Activated CD8-positive, alpha-beta T cell treated with anti-CD3 and anti-CD28 coated beads, Interleukin-2, amount 10 ng/mL, durations not matched to agents 7 days and 5 days (primary cell): ENCODE measurements at regions not wholly inside any gene's neighbourhood (a gene's known extent, or its start where the extent isn't known, plus 50 kb on each side); places are given as distances from the start of the nearest gene placed in this dataset.
"Not testable (repeated sequence)": the region's sequence is repeated elsewhere in the genome, so short reads cannot be mapped to it uniquely, and the experiment has no call there.

Experiments used
- ATAC-seq: fragments of 150-1000 bp; cut with Tn5 transposase; one replicate; pipeline ENCODE4 v1.10.0; 2021; ENCODE audit warnings: moderate library complexity
- CTCF ChIA-PET: fragments of 350-600 bp; sonication (Branson Sonifier 250); formaldehyde crosslinking; loops from one replicate; lab custom pipeline; 2021; ENCODE audit warnings: antibody characterized with exemption; lab: Charles Lee
- POLR2A ChIA-PET: fragments of 350-600 bp; sonication (Branson Sonifier 250); formaldehyde crosslinking; loops from one replicate; lab custom pipeline; 2021; ENCODE audit warnings: antibody characterized with exemption; lab: Charles Lee
- DNase-seq: peaks from one replicate; pipeline ENCODE4 v3.0.0-alpha.2; 2020
- H3K27ac Mint-ChIP-seq: one replicate; pipeline ENCODE4 v1.8.0; 2021; ENCODE audit warnings: mild to moderate bottlenecking, mixed read lengths
- H3K27me3 Mint-ChIP-seq: one replicate; pipeline ENCODE4 v1.8.0; 2021; ENCODE audit warnings: low read depth, mixed read lengths
- H3K36me3 Mint-ChIP-seq: one replicate; pipeline ENCODE4 v1.8.0; 2021; ENCODE audit warnings: low read depth, mixed read lengths
- H3K4me1 Mint-ChIP-seq: one replicate; pipeline ENCODE4 v1.8.0; 2021; ENCODE audit warnings: low read depth, mixed read lengths
- H3K4me3 Mint-ChIP-seq: one replicate; pipeline ENCODE4 v1.8.0; 2021; ENCODE audit warnings: mild to moderate bottlenecking, mixed read lengths
- H3K9me3 Mint-ChIP-seq: one replicate; pipeline ENCODE4 v1.8.0; 2022; ENCODE audit warnings: mixed read lengths; ENCODE audit not compliant: insufficient read depth

GRCh38 chr4:119962631-119963030 is 104.0 kb downstream of the MAD2L1 start:
- CTCF ChIA-PET = no interaction called here
- Mint-ChIP-seq H3K9me3 (no peaks in the 10 kb centered on the region), H3K27ac (no peak overlapping the region), H3K27me3 (no peaks in the 10 kb centered on the region), H3K36me3 (no peaks in the 10 kb centered on the region), H3K4me3 (no peak overlapping the region), H3K4me1 (no peaks in the 10 kb centered on the region)
- ATAC-seq (no peak), DNase-seq (no peak)
- POLR2A ChIA-PET = interaction anchor here (0.6 kb wide), 1 partner anchor 1586 kb away, joined by 4 read pairs; no protein-coding TSS in a partner anchor

- Mint-ChIP-seq H3K4me3 (no peak overlapping the region), H3K27ac (no peak overlapping the region), H3K4me1 (no peaks in the 10 kb centered on the region), H3K36me3 (no peaks in the 10 kb centered on the region), H3K27me3 (no peaks in the 10 kb centered on the region), H3K9me3 (no peaks in the 10 kb centered on the region)
- ATAC-seq (no peak), DNase-seq (no peak)
- ChIA-PET CTCF (no interaction called here), POLR2A (no interaction called here)
These were observed 107.7 kb downstream of the MAD2L1 start for GRCh38 chr4:119958983-119959382.

- DNase-seq (no peak), ATAC-seq (no peak)
- H3K9me3 Mint-ChIP-seq = no peaks in the 10 kb centered on the region
- ChIA-PET CTCF (no interaction called here), POLR2A (no interaction called here)
- no peaks in the 10 kb centered on the region for H3K27me3 Mint-ChIP-seq
- H3K4me3 Mint-ChIP-seq = no peak overlapping the region
- no peak overlapping the region for H3K27ac Mint-ChIP-seq
- no peaks in the 10 kb centered on the region for H3K36me3 Mint-ChIP-seq
- H3K4me1 Mint-ChIP-seq = no peaks in the 10 kb centered on the region
These were observed 111.4 kb downstream of the MAD2L1 start for GRCh38 chr4:119955256-119955655.

- POLR2A ChIA-PET, DNase-seq, H3K27ac Mint-ChIP-seq, CTCF ChIA-PET, H3K36me3 Mint-ChIP-seq, ATAC-seq, H3K27me3 Mint-ChIP-seq, H3K9me3 Mint-ChIP-seq, H3K4me3 Mint-ChIP-seq, H3K4me1 Mint-ChIP-seq: not testable (repeated sequence)
These were observed 112.2 kb downstream of the MAD2L1 start for GRCh38 chr4:119954487-119954886.

- H3K36me3 Mint-ChIP-seq = no peaks in the 10 kb centered on the region
- no peaks in the 10 kb centered on the region for H3K27me3 Mint-ChIP-seq
- no peak overlapping the region for H3K4me3 Mint-ChIP-seq
- no peak overlapping the region for H3K27ac Mint-ChIP-seq
- no peaks in the 10 kb centered on the region for H3K4me1 Mint-ChIP-seq
- ATAC-seq (no peak), DNase-seq (no peak)
- ChIA-PET CTCF (no interaction called here), POLR2A (no interaction called here)
- H3K9me3 Mint-ChIP-seq = no peaks in the 10 kb centered on the region
These were observed 120.3 kb downstream of the MAD2L1 start for GRCh38 chr4:119946359-119946758.

GRCh38 chr4:119942806-119943205 is 123.8 kb downstream of the MAD2L1 start:
- ChIA-PET POLR2A (no interaction called here), CTCF (no interaction called here)
- Mint-ChIP-seq H3K9me3 (no peaks in the 10 kb centered on the region), H3K36me3 (no peaks in the 10 kb centered on the region), H3K4me3 (no peak overlapping the region), H3K4me1 (no peaks in the 10 kb centered on the region), H3K27me3 (no peaks in the 10 kb centered on the region), H3K27ac (no peak overlapping the region)
- ATAC-seq = no peak
- no peak for DNase-seq

GRCh38 chr4:119940557-119940956 is 126.1 kb downstream of the MAD2L1 start:
- no peaks in the 10 kb centered on the region for H3K27me3 Mint-ChIP-seq
- H3K27ac Mint-ChIP-seq = no peak overlapping the region
- ChIA-PET POLR2A (no interaction called here), CTCF (no interaction called here)
- no peaks in the 10 kb centered on the region for H3K36me3 Mint-ChIP-seq
- no peak for ATAC-seq
- H3K9me3 Mint-ChIP-seq = no peaks in the 10 kb centered on the region
- no peak for DNase-seq
- H3K4me3 Mint-ChIP-seq = no peak overlapping the region
- H3K4me1 Mint-ChIP-seq = no peaks in the 10 kb centered on the region

- H3K36me3 Mint-ChIP-seq = no peaks in the 10 kb centered on the region
- no peaks in the 10 kb centered on the region for H3K27me3 Mint-ChIP-seq
- ChIA-PET CTCF (no interaction called here), POLR2A (no interaction called here)
- no peaks in the 10 kb centered on the region for H3K9me3 Mint-ChIP-seq
- no peak for DNase-seq
- no peaks in the 10 kb centered on the region for H3K4me1 Mint-ChIP-seq
- no peak for ATAC-seq
- no peak overlapping the region for H3K4me3 Mint-ChIP-seq
- no peak overlapping the region for H3K27ac Mint-ChIP-seq
These were observed 127.3 kb downstream of the MAD2L1 start for GRCh38 chr4:119939071-119939995.

GRCh38 chr4:119937746-119938145 is 128.9 kb downstream of the MAD2L1 start:
- H3K27ac Mint-ChIP-seq = no peak overlapping the region
- no peaks in the 10 kb centered on the region for H3K27me3 Mint-ChIP-seq
- H3K4me1 Mint-ChIP-seq = no peaks in the 10 kb centered on the region
- ChIA-PET CTCF (no interaction called here), POLR2A (no interaction called here)
- H3K36me3 Mint-ChIP-seq = no peaks in the 10 kb centered on the region
- H3K4me3 Mint-ChIP-seq = no peak overlapping the region
- H3K9me3 Mint-ChIP-seq = no peaks in the 10 kb centered on the region
- DNase-seq (no peak), ATAC-seq (no peak)

GRCh38 chr4:119933606-119934005 is 133.0 kb downstream of the MAD2L1 start:
- ChIA-PET CTCF (no interaction called here), POLR2A (no interaction called here)
- no peaks in the 10 kb centered on the region for H3K4me1 Mint-ChIP-seq
- no peak overlapping the region for H3K4me3 Mint-ChIP-seq
- H3K27ac Mint-ChIP-seq = no peak overlapping the region
- no peaks in the 10 kb centered on the region for H3K27me3 Mint-ChIP-seq
- no peaks in the 10 kb centered on the region for H3K36me3 Mint-ChIP-seq
- H3K9me3 Mint-ChIP-seq = no peaks in the 10 kb centered on the region
- DNase-seq (no peak), ATAC-seq (no peak)

GRCh38 chr4:119932277-119932676 is 134.4 kb downstream of the MAD2L1 start:
- DNase-seq = no peak
- Mint-ChIP-seq H3K27ac (no peak overlapping the region), H3K9me3 (no peaks in the 10 kb centered on the region), H3K36me3 (no peaks in the 10 kb centered on the region), H3K4me3 (no peak overlapping the region), H3K4me1 (no peaks in the 10 kb centered on the region), H3K27me3 (no peaks in the 10 kb centered on the region)
- ChIA-PET CTCF (no interaction called here), POLR2A (no interaction called here)
- no peak for ATAC-seq

GRCh38 chr4:119930546-119930945 is 136.1 kb downstream of the MAD2L1 start:
- ChIA-PET POLR2A (no interaction called here), CTCF (no interaction called here)
- ATAC-seq = no peak
- no peaks in the 10 kb centered on the region for H3K27me3 Mint-ChIP-seq
- H3K4me1 Mint-ChIP-seq = no peaks in the 10 kb centered on the region
- no peak overlapping the region for H3K4me3 Mint-ChIP-seq
- no peak for DNase-seq
- H3K36me3 Mint-ChIP-seq = no peaks in the 10 kb centered on the region
- H3K27ac Mint-ChIP-seq = no peak overlapping the region
- no peaks in the 10 kb centered on the region for H3K9me3 Mint-ChIP-seq
